CD4-positive, alpha-beta T cell treated with Interleukin-17A for 1 hour (primary cell): ENCODE measurements at regions not wholly inside any gene's neighbourhood (a gene's known extent, or its start where the extent isn't known, plus 50 kb on each side); places are given as distances from the start of the nearest gene placed in this dataset.

Experiments
- DNase-seq: peaks from one replicate; pipeline ENCODE4 v3.0.0-alpha.2; 2020

GRCh38 chr2:192253692-192254091 lies 59.0 kb upstream of the TMEFF2 start:
- no peak for DNase-seq

DNA sequence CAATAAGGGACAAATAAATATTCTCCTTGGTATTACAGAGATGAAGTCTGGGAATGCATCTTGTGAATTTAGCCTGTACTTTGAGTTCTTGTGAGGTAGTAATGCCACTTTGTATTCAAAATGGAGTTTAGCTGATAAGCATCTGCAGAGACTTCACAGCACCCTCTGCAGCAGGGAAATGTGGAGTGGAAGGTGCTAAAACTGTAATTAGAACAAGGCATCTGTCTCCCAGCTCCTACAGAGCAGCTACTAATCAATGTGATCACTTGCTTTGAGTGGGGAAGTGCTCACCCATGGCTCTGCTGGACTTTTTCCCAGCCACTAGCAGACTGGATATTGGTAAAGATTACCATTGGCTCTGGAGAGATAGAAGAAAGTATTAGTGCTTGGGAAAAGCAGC lies 56.2 kb upstream of the TMEFF2 start:
- DNase-seq, result no peak

DNA sequence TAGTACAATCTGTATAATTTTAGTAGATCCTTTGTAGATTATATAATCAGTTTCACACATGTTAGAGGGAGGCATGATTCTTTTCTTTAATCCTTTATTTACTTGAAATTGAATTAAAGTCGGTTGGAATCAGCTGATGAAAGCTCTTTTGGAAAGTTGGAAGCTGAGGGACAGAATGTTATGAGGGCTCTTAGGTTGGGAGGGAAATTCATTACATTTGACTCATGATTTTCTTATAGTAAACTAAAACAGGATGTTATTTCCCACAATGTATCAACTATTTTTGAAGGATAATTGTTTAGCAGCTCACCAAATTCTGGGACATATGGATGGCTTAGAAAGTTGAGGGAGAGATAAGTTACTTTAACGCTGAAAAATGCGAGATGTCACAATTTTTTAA lies 52.7 kb upstream of the TMEFF2 start:
- DNase-seq, result no peak

GRCh38 chr2:192246297-192246696 lies 51.6 kb upstream of the TMEFF2 start:
- no peak for DNase-seq

- no peak for DNase-seq
These were observed 50.6 kb upstream of the TMEFF2 start for GRCh38 chr2:192245329-192245728.
